ENCODE measurements at regions not wholly inside any gene's neighbourhood (a gene's known extent, or its start where the extent isn't known, plus 50 kb on each side); places are given as distances from the start of the nearest gene placed in this dataset.

GRCh38 chrX:22486296-22486695 lies 213.6 kb downstream of the CBLL2 start:
- TF ChIP-seq, protein P1, sequence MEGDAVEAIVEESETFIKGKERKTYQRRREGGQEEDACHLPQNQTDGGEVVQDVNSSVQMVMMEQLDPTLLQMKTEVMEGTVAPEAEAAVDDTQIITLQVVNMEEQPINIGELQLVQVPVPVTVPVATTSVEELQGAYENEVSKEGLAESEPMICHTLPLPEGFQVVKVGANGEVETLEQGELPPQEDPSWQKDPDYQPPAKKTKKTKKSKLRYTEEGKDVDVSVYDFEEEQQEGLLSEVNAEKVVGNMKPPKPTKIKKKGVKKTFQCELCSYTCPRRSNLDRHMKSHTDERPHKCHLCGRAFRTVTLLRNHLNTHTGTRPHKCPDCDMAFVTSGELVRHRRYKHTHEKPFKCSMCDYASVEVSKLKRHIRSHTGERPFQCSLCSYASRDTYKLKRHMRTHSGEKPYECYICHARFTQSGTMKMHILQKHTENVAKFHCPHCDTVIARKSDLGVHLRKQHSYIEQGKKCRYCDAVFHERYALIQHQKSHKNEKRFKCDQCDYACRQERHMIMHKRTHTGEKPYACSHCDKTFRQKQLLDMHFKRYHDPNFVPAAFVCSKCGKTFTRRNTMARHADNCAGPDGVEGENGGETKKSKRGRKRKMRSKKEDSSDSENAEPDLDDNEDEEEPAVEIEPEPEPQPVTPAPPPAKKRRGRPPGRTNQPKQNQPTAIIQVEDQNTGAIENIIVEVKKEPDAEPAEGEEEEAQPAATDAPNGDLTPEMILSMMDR (IDR thresholded peaks at IDR 0.05) = no peak
- no peak for TF ChIP-seq POLR2AphosphoS5 (IDR thresholded peaks at IDR 0.05)
- TF ChIP-seq POLR2A (IDR thresholded peaks at IDR 0.05) = no peak

All from prostate gland (tissue), 2 donors.